H1 (cell line): ENCODE measurements at regions not wholly inside any gene's neighbourhood (a gene's known extent, or its start where the extent isn't known, plus 50 kb on each side); places are given as distances from the start of the nearest gene placed in this dataset.
"Not testable (repeated sequence)": the region's sequence is repeated elsewhere in the genome, so short reads cannot be mapped to it uniquely, and the experiment has no call there.

Experiments
- CTCF ChIA-PET: fragments of 300-600 bp; sonication (Branson Sonifier 250); formaldehyde crosslinking; loops from one replicate; lab custom pipeline; 2021; ENCODE audit not compliant: partially characterized antibody; lab: Charles Lee
- POLR2A ChIA-PET: fragments of 300-600 bp; sonication (Branson Sonifier 250); formaldehyde crosslinking; loops from one replicate; lab custom pipeline; 2021; ENCODE audit warnings: inconsistent platforms; ENCODE audit not compliant: partially characterized antibody; lab: Charles Lee
- DNase-seq, 2 experiments: peaks; one replicate each; pipeline versions ENCODE4 v3.0.0 to v3.0.0-alpha.2; 2010 to 2022; ENCODE audit warnings: low spot score in 2 of 2, low read depth in 1 of 2, mixed read lengths in 1 of 2
- FAIRE-seq: peaks from 2 replicates; lab custom pipeline; 2011; peaks lifted over from hg19 to GRCh38; lab: Jason Lieb, UNC
- H2AFZ ChIP-seq: 2 replicates; pipeline ENCODE4 v1.8.1; 2012; ENCODE audit warnings: low read length, inconsistent platforms
- H2AK5ac ChIP-seq: 2 replicates; pipeline ENCODE4 v1.6.1; 2013; ENCODE audit warnings: low read depth, low read length
- H2BK120ac ChIP-seq: replicated peaks from 2 replicates; pipeline ENCODE3; 2013; ENCODE audit warnings: low read depth, low read length, inconsistent platforms
- H2BK12ac ChIP-seq: 2 replicates; pipeline ENCODE4 v1.6.1; 2013; ENCODE audit warnings: low read depth, low read length
- H2BK15ac ChIP-seq: 2 replicates; pipeline ENCODE4 v1.6.1; 2013; ENCODE audit warnings: low read length
- H2BK20ac ChIP-seq: 2 replicates; pipeline ENCODE4 v1.6.1; 2013; ENCODE audit warnings: low read length
- H2BK5ac ChIP-seq: 2 replicates; pipeline ENCODE4 v1.6.1; 2013; ENCODE audit warnings: low read depth, low read length
- H3K14ac ChIP-seq: 2 replicates; pipeline ENCODE4 v1.6.1; 2013; ENCODE audit warnings: inconsistent platforms; ENCODE audit not compliant: insufficient read length
- H3K18ac ChIP-seq: 2 replicates; pipeline ENCODE4 v1.6.1; 2013; ENCODE audit warnings: low read length; ENCODE audit errors: extremely low read depth
- H3K23ac ChIP-seq: 2 replicates; pipeline ENCODE4 v1.6.1; 2013; ENCODE audit warnings: inconsistent platforms; ENCODE audit not compliant: insufficient read length
- H3K23me2 ChIP-seq: 2 replicates; pipeline ENCODE4 v1.6.1; 2013; ENCODE audit warnings: low read depth, low read length
- H3K27ac ChIP-seq: 2 replicates; pipeline ENCODE4 v1.6.1; 2011; ENCODE audit warnings: low read depth, low read length, inconsistent platforms
- H3K27me3 ChIP-seq, 4 experiments: replicated peaks in 1 of 4; 1 replicate in 1 of 4; 2 replicates in 3 of 4; pipeline versions ENCODE4 v1.6.1 to v1.8.1; 2011 to 2013; ENCODE audit warnings: low read length in 3 of 4, mild to moderate bottlenecking in 3 of 4, inconsistent platforms in 2 of 4, mixed read lengths in 2 of 4, moderate library complexity in 1 of 4; ENCODE audit not compliant: control insufficient read depth in 3 of 4, insufficient read depth in 3 of 4; ENCODE audit errors: extremely low read depth in 1 of 4
- H3K36me3 ChIP-seq, 4 experiments: 2 replicates each; pipeline versions ENCODE4 v1.6.1 to v1.8.1; 2011 to 2013; ENCODE audit warnings: mild to moderate bottlenecking in 4 of 4, low read length in 3 of 4, moderate library complexity in 2 of 4, control low read depth in 1 of 4, inconsistent platforms in 1 of 4; ENCODE audit not compliant: insufficient read depth in 4 of 4, control insufficient read depth in 2 of 4
- H3K4ac ChIP-seq: replicated peaks from 2 replicates; pipeline ENCODE3; 2013; ENCODE audit warnings: low read length, low read depth, mixed read lengths, inconsistent platforms; ENCODE audit not compliant: insufficient read length
- H3K4me1 ChIP-seq, 4 experiments: replicated peaks in 1 of 4; 1 replicate in 1 of 4; 2 replicates in 3 of 4; pipeline versions ENCODE4 v1.6.1 to v1.8.1; 2011 to 2013; ENCODE audit warnings: low read length in 3 of 4, inconsistent platforms in 2 of 4, mixed read lengths in 1 of 4; ENCODE audit not compliant: insufficient read depth in 4 of 4, control insufficient read depth in 3 of 4
- H3K4me2 ChIP-seq, 2 experiments: 2 replicates each; pipeline versions ENCODE4 v1.6.1 to v1.8.1; 2011 to 2013; ENCODE audit warnings: low read depth in 2 of 2, low read length in 2 of 2, control low read depth in 1 of 2, inconsistent platforms in 1 of 2, mild to moderate bottlenecking in 1 of 2; ENCODE audit not compliant: insufficient read depth in 1 of 2
- H3K4me3 ChIP-seq, 4 experiments: fragments of 200-600, 300-600 bp in 1 of 4; sonication (generic), shearing (Covaris generic), sonication (Bioruptor Twin) in 1 of 4; 2 replicates each; pipeline versions ENCODE4 v1.5.1 to v1.8.1; 2011 to 2016; ENCODE audit warnings: low read length in 4 of 4, low read depth in 3 of 4, control low read depth in 2 of 4, inconsistent platforms in 2 of 4, mild to moderate bottlenecking in 2 of 4, mixed read lengths in 1 of 4, moderate library complexity in 1 of 4; ENCODE audit not compliant: insufficient read depth in 2 of 4; ENCODE audit errors: extremely low read depth in 1 of 4
- H3K56ac ChIP-seq: replicated peaks from 2 replicates; pipeline ENCODE3; 2013; ENCODE audit warnings: low read depth, mild to moderate bottlenecking, mixed read lengths, low read length, inconsistent platforms; ENCODE audit not compliant: insufficient read length
- H3K79me1 ChIP-seq: 2 replicates; pipeline ENCODE4 v1.6.1; 2013; ENCODE audit warnings: low read depth, low read length, control low read depth
- H3K79me2 ChIP-seq, 2 experiments: 2 replicates each; pipeline versions ENCODE4 v1.6.1 to v1.8.1; 2012 to 2013; ENCODE audit warnings: low read length in 2 of 2, mild to moderate bottlenecking in 2 of 2, inconsistent platforms in 1 of 2; ENCODE audit not compliant: insufficient read depth in 2 of 2, control insufficient read depth in 1 of 2
- H3K9ac ChIP-seq, 4 experiments: replicated peaks in 1 of 4; 1 replicate in 1 of 4; 2 replicates in 3 of 4; pipeline versions ENCODE4 v1.6.1 to v1.8.1; 2011 to 2013; ENCODE audit warnings: low read depth in 3 of 4, low read length in 3 of 4, control low read depth in 2 of 4, mild to moderate bottlenecking in 2 of 4, moderate library complexity in 2 of 4, inconsistent platforms in 1 of 4; ENCODE audit errors: extremely low read depth in 1 of 4
- H3K9me3 ChIP-seq, 2 experiments: 2 replicates each; pipeline versions ENCODE4 v1.6.1 to v1.8.1; 2012 to 2013; ENCODE audit warnings: mild to moderate bottlenecking in 2 of 2, moderate library complexity in 2 of 2, control low read depth in 1 of 2, inconsistent platforms in 1 of 2, low read depth in 1 of 2, low read length in 1 of 2, mixed read lengths in 1 of 2; ENCODE audit not compliant: insufficient read depth in 2 of 2
- H4K20me1 ChIP-seq, 2 experiments: replicated peaks in 1 of 2; 2 replicates each; pipeline versions ENCODE3 to v1.8.1; 2011 to 2013; ENCODE audit warnings: inconsistent platforms in 2 of 2, low read length in 2 of 2, mild to moderate bottlenecking in 1 of 2; ENCODE audit not compliant: insufficient read depth in 2 of 2, control insufficient read depth in 1 of 2
- H4K5ac ChIP-seq: 2 replicates; pipeline ENCODE4 v1.6.1; 2013; ENCODE audit warnings: low read length, low read depth, mixed read lengths, inconsistent platforms; ENCODE audit not compliant: insufficient read length
- H4K8ac ChIP-seq: 2 replicates; pipeline ENCODE4 v1.8.0; 2013; ENCODE audit warnings: mild to moderate bottlenecking, moderate library complexity, low read length, inconsistent platforms; ENCODE audit not compliant: insufficient read depth; ENCODE audit errors: extremely low read depth
- H4K91ac ChIP-seq: replicated peaks from 2 replicates; pipeline ENCODE3; 2013; ENCODE audit warnings: low read length, mixed read lengths, inconsistent platforms; ENCODE audit not compliant: insufficient read length
- WGBS, 2 experiments: shearing (Covaris generic) in 1 of 2; methylation state at CpG; one replicate each; pipeline versions ENCODE4 v1.1.6 to v1.1.7; 2013 to 2015; ENCODE audit warnings: low lambda C conversion rate in 2 of 2, mixed read lengths in 2 of 2, inconsistent platforms in 1 of 2, low coverage in 1 of 2, missing lambda C conversion rate in 1 of 2; ENCODE audit not compliant: insufficient replicate concordance in 2 of 2, insufficient coverage in 1 of 2, insufficient read length in 1 of 2; ENCODE audit errors: extremely low coverage in 1 of 2, missing lambda C conversion rate in 1 of 2; 5-methylcytosine and 5-hydroxymethylcytosine counted together

- H4K8ac ChIP-seq, H3K23ac ChIP-seq, H2AK5ac ChIP-seq, H3K56ac ChIP-seq, H2BK15ac ChIP-seq, H2BK120ac ChIP-seq, FAIRE-seq, H3K14ac ChIP-seq, H3K79me1 ChIP-seq, H3K4me1 ChIP-seq, H3K27ac ChIP-seq, H3K79me2 ChIP-seq, DNase-seq, POLR2A ChIA-PET, H2BK20ac ChIP-seq, H3K4me3 ChIP-seq, H4K5ac ChIP-seq, H2BK12ac ChIP-seq, H3K23me2 ChIP-seq, H3K27me3 ChIP-seq, H2AFZ ChIP-seq, H3K9ac ChIP-seq, H4K20me1 ChIP-seq, H2BK5ac ChIP-seq, H3K18ac ChIP-seq, H3K4ac ChIP-seq, H3K4me2 ChIP-seq, H4K91ac ChIP-seq, H3K36me3 ChIP-seq: not testable (repeated sequence)
- WGBS, 2 experiments = 97% methylated on average over 5 of the region's 5 CpGs; no CpG with 5 or more reads in 1 of the 2 experiments
- H3K9me3 ChIP-seq = peaks cover 16 to 20% of the 10 kb centered on the region in 2 experiments
- CTCF ChIA-PET = interaction anchor here (0.6 to 1.2 kb wide), 4 partner anchors 8 to 73 kb away, joined by 3 to 4 read pairs (median 3); no protein-coding TSS in a partner anchor
Measured at GRCh38 chr3:16077146-16077545, 97.3 kb upstream of the GALNT15 start.

GRCh38 chr3:16077681-16078080 lies 96.8 kb upstream of the GALNT15 start:
- H3K14ac ChIP-seq, H3K79me2 ChIP-seq, H2BK12ac ChIP-seq, H2AK5ac ChIP-seq, H2BK15ac ChIP-seq, H4K8ac ChIP-seq, POLR2A ChIA-PET, H3K79me1 ChIP-seq, DNase-seq, H3K23me2 ChIP-seq, H2BK120ac ChIP-seq, H4K91ac ChIP-seq, H3K4ac ChIP-seq, H3K4me1 ChIP-seq, H2AFZ ChIP-seq, H3K18ac ChIP-seq, H3K9ac ChIP-seq, H4K20me1 ChIP-seq, H2BK20ac ChIP-seq, H3K27ac ChIP-seq, H3K36me3 ChIP-seq, FAIRE-seq, H2BK5ac ChIP-seq, H4K5ac ChIP-seq, H3K4me3 ChIP-seq, H3K27me3 ChIP-seq, H3K4me2 ChIP-seq, H3K23ac ChIP-seq, H3K56ac ChIP-seq: not testable (repeated sequence)
- CTCF ChIA-PET = interaction anchor here (1.0 to 1.2 kb wide), 2 partner anchors 9 to 73 kb away, joined by 3 to 4 read pairs; no protein-coding TSS in a partner anchor
- peaks cover 16 to 25% of the 10 kb centered on the region in 2 experiments for H3K9me3 ChIP-seq
- 72% methylated on average over 8 of the region's 8 CpGs; no CpG with 5 or more reads in 1 of the 2 experiments for WGBS, 2 experiments
